GM10248 (cell line): ENCODE measurements at regions not wholly inside any gene's neighbourhood (a gene's known extent, or its start where the extent isn't known, plus 50 kb on each side); places are given as distances from the start of the nearest gene placed in this dataset.
"Not testable (repeated sequence)": the region's sequence is repeated elsewhere in the genome, so short reads cannot be mapped to it uniquely, and the experiment has no call there.

Source experiments
- CTCF ChIA-PET: fragments of 300-600 bp; sonication (Branson Sonifier 250); formaldehyde crosslinking; extraction: SDS; loops from one replicate; lab custom pipeline; 2021; ENCODE audit warnings: antibody characterized with exemption; lab: Yijun Ruan, JAX
- POLR2A ChIA-PET: fragments of 350-650 bp; sonication (Branson Sonifier 250); formaldehyde crosslinking; extraction: SDS; loops from one replicate; lab custom pipeline; 2020; ENCODE audit warnings: antibody characterized with exemption; lab: Yijun Ruan, JAX
- DNase-seq: peaks from one replicate; pipeline ENCODE4 v3.0.0; 2012; ENCODE audit errors: extremely low spot score
- CTCF ChIP-seq: IDR thresholded peaks from 2 replicates; pipeline ENCODE4 v1.5.1; 2012; ENCODE audit warnings: mild to moderate bottlenecking, low read depth; ENCODE audit errors: extremely low read depth, missing control alignments, control extremely low read depth

GRCh38 chr11:88061111-88061510 is 114.1 kb downstream of the RAB38 start:
- no peak for TF ChIP-seq CTCF
- ChIA-PET POLR2A (no interaction called here), CTCF (no interaction called here)
- no peak for DNase-seq

DNA sequence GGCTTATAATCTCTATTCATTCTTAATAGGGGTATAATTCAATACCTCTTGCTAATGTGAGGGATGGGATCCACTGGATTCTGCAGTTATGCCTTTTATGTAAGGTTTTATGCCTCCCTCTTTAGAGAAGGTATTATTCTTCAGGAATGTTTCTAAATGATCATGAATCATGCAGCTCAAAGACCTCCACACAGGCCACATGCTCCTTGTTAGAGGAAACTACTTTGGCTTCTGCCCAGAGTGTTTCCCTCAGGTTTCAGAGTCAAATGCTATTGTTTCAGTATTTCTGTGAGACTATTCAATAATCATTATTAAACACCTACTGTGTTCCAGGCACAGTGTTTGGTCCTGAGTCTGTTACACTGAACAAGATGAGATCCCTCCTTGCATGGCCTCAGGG is 115.9 kb downstream of the RAB38 start:
- ChIA-PET POLR2A (no interaction called here), CTCF (interaction anchor here (1.3 to 1.5 kb wide), 2 partner anchors 11 to 47 kb away, joined by 3 read pairs; no protein-coding TSS in a partner anchor)
- no peak for TF ChIP-seq CTCF
- no peak for DNase-seq

DNA sequence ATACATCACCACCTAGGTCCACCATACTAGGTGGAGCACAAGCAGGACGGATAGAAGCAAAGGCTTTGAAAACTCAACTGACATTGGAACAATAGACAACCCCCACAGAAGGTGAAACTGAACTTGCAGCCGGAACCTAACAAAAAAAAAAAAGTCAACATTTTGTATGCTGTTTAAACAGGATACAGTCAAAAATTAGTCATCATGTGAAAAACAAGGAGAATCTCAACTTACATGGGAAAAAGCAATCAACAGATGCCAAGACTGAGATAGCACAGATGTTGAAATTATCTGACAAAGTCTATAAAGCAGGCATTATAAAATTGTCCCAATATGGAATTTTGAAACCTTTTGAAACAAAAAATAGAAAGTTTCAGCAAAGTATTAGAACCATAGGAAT is 123.8 kb downstream of the RAB38 start:
- no peak for DNase-seq
- TF ChIP-seq CTCF: no peak
- CTCF ChIA-PET: interaction anchor here (1.3 kb wide), 1 partner anchor 9 kb away, joined by 3 read pairs; no protein-coding TSS in a partner anchor
- POLR2A ChIA-PET: no interaction called here

- no peak for DNase-seq
- POLR2A ChIA-PET: no interaction called here
- TF ChIP-seq CTCF: no peak
- CTCF ChIA-PET: interaction anchor here (1.0 to 1.3 kb wide), 3 partner anchors 8 to 35 kb away, joined by 3 read pairs; no protein-coding TSS in a partner anchor
These were observed 125.0 kb downstream of the RAB38 start for GRCh38 chr11:88050247-88050646.

DNA sequence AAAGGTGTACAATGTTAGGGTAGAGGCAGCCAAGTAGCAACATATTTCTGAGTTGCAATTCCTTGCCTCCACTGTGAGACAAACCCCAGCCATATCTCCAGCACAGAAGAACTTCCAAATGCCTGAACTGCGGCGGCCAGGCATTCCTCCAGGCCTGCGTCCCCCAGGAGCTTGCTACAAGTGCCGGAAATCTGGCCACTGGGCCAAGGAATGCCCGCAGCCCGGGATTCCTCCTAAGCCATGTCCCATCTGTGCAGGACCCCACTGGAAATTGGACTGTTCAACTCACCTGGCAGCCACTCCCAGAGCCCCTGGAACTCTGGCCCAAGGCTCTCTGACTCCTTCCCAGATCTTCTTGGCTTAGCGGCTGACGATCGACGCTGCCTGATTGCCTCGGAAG is 130.0 kb downstream of the RAB38 start:
- CTCF ChIA-PET, DNase-seq, POLR2A ChIA-PET: not testable (repeated sequence)

DNA sequence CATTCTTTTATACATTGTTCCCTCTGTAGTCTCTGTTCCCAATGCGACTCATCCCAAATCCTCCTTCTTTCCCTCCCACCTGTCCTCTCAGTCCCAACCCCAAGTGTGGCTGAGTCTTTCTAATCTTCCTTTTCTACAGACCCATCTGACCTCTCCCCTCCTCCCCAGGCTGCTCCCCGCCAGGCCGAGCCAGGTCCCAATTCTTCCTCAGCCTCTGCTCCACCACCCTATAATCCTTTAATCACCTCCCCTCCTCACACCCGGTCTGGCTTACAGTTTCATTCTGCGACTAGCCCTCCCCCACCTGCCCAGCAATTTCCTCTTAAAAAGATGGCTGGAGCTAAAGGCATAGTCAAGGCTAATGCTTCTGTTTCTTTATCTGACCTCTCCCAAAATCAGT is 130.6 kb downstream of the RAB38 start:
- POLR2A ChIA-PET, DNase-seq, CTCF ChIA-PET: not testable (repeated sequence)

- no peak for DNase-seq
- ChIA-PET CTCF (interaction anchor here (0.8 to 1.2 kb wide), 2 partner anchors 26 to 28 kb away, joined by 3 read pairs; no protein-coding TSS in a partner anchor), POLR2A (no interaction called here)
- no peak for TF ChIP-seq CTCF
These were observed 132.1 kb downstream of the RAB38 start for GRCh38 chr11:88043149-88043548.

GRCh38 chr11:88042647-88043046 is 132.6 kb downstream of the RAB38 start:
- DNase-seq: no peak
- CTCF ChIA-PET: interaction anchor here (0.8 to 1.2 kb wide), 3 partner anchors 8 to 27 kb away, joined by 3 read pairs; no protein-coding TSS in a partner anchor
- POLR2A ChIA-PET: no interaction called here
- TF ChIP-seq CTCF: no peak
